ENCODE measurements at regions not wholly inside any gene's neighbourhood (a gene's known extent, or its start where the extent isn't known, plus 50 kb on each side); places are given as distances from the start of the nearest gene placed in this dataset.

GRCh38 chrX:74179071-74179470 lies 124.9 kb upstream of the ZCCHC13 start:
- Mint-ChIP-seq H3K4me1 (ENCODE audit: low read depth, unreplicated experiment) (no peaks in the 10 kb centered on the region), H3K36me3 (ENCODE audit: unreplicated experiment) (no peaks in the 10 kb centered on the region), H3K4me3 (ENCODE audit: unreplicated experiment) (no peak overlapping the region), H3K9me3 (ENCODE audit: unreplicated experiment) (no peaks in the 10 kb centered on the region), H3K27me3 (ENCODE audit: unreplicated experiment) (no peaks in the 10 kb centered on the region), H3K27ac (ENCODE audit: unreplicated experiment) (no peak overlapping the region)
- TF ChIP-seq CTCF (IDR thresholded peaks at IDR 0.05; ENCODE audit: partially characterized antibody, unreplicated experiment): no peak
- no peak for DNase-seq

GRCh38 chrX:74178536-74178935 lies 125.4 kb upstream of the ZCCHC13 start:
- no peaks in the 10 kb centered on the region for H3K27me3 Mint-ChIP-seq (ENCODE audit: unreplicated experiment)
- no peak overlapping the region for H3K4me3 Mint-ChIP-seq (ENCODE audit: unreplicated experiment)
- no peak overlapping the region for H3K27ac Mint-ChIP-seq (ENCODE audit: unreplicated experiment)
- H3K4me1 Mint-ChIP-seq (ENCODE audit: low read depth, unreplicated experiment): no peaks in the 10 kb centered on the region
- no peak for TF ChIP-seq CTCF (IDR thresholded peaks at IDR 0.05; ENCODE audit: partially characterized antibody, unreplicated experiment)
- no peaks in the 10 kb centered on the region for H3K36me3 Mint-ChIP-seq (ENCODE audit: unreplicated experiment)
- peak; percentile 22 for DNase-seq
- H3K9me3 Mint-ChIP-seq (ENCODE audit: unreplicated experiment): no peaks in the 10 kb centered on the region

- no peak overlapping the region for H3K27ac Mint-ChIP-seq (ENCODE audit: unreplicated experiment)
- peaks cover 5% of the 10 kb centered on the region for H3K9me3 Mint-ChIP-seq (ENCODE audit: unreplicated experiment)
- H3K4me1 Mint-ChIP-seq (ENCODE audit: low read depth, unreplicated experiment): no peaks in the 10 kb centered on the region
- no peak for TF ChIP-seq CTCF (IDR thresholded peaks at IDR 0.05; ENCODE audit: partially characterized antibody, unreplicated experiment)
- H3K4me3 Mint-ChIP-seq (ENCODE audit: unreplicated experiment): no peak overlapping the region
- peaks cover 8% of the 10 kb centered on the region for H3K36me3 Mint-ChIP-seq (ENCODE audit: unreplicated experiment)
- H3K27me3 Mint-ChIP-seq (ENCODE audit: unreplicated experiment): no peaks in the 10 kb centered on the region
- no peak for DNase-seq
These were observed 132.5 kb upstream of the ZCCHC13 start for GRCh38 chrX:74171465-74171864.

DNA sequence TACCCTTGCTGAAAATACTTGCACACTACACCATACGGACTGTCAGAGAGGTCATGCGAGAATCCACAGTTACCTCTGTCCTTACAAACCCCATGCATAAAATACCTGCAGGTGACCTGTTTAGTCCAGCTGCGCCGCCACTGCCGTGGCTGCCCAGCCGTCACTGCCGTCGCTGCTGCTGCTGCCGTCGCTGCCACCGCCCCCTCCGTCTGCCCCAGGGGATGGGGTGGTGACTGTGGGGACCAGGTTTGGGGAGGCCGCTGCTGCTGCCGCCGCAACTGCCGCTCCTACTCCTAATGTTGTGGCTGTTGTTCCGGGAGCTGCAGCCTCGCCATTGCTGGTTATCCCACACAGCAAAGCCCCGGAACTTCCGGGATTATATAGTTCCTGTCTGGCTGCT lies 141.8 kb upstream of the ZCCHC13 start:
- H3K4me3 Mint-ChIP-seq (ENCODE audit: unreplicated experiment): no peak overlapping the region
- H3K4me1 Mint-ChIP-seq (ENCODE audit: low read depth, unreplicated experiment): no peaks in the 10 kb centered on the region
- no peak for TF ChIP-seq CTCF (IDR thresholded peaks at IDR 0.05; ENCODE audit: partially characterized antibody, unreplicated experiment)
- peaks cover 2% of the 10 kb centered on the region for H3K27me3 Mint-ChIP-seq (ENCODE audit: unreplicated experiment)
- H3K36me3 Mint-ChIP-seq (ENCODE audit: unreplicated experiment): peaks cover 4% of the 10 kb centered on the region
- no peak for DNase-seq
- no peak overlapping the region for H3K27ac Mint-ChIP-seq (ENCODE audit: unreplicated experiment)
- H3K9me3 Mint-ChIP-seq (ENCODE audit: unreplicated experiment): peaks cover 8% of the 10 kb centered on the region

- Mint-ChIP-seq H3K27me3 (ENCODE audit: unreplicated experiment) (peaks cover 2% of the 10 kb centered on the region), H3K4me3 (ENCODE audit: unreplicated experiment) (no peak overlapping the region), H3K9me3 (ENCODE audit: unreplicated experiment) (peaks cover 8% of the 10 kb centered on the region), H3K4me1 (ENCODE audit: low read depth, unreplicated experiment) (no peaks in the 10 kb centered on the region), H3K36me3 (ENCODE audit: unreplicated experiment) (peaks cover 4% of the 10 kb centered on the region), H3K27ac (ENCODE audit: unreplicated experiment) (no peak overlapping the region)
- DNase-seq: no peak
- TF ChIP-seq CTCF (IDR thresholded peaks at IDR 0.05; ENCODE audit: partially characterized antibody, unreplicated experiment): no peak
These were observed 143.2 kb upstream of the ZCCHC13 start for GRCh38 chrX:74160816-74161215.

Measured in glutamatergic neuron (in vitro differentiated cells).